Kidney epithelial cell (primary cell): ENCODE measurements at regions not wholly inside any gene's neighbourhood (a gene's known extent, or its start where the extent isn't known, plus 50 kb on each side); places are given as distances from the start of the nearest gene placed in this dataset.
A peak's percentile ranks its signal among the peaks of the same experiment; 100 is the strongest.

Experiments
- DNase-seq: peaks from one replicate; pipeline ENCODE4 v3.0.0-alpha.2; 2010; ENCODE audit warnings: low read depth
- H3K27me3 ChIP-seq: 2 replicates; pipeline ENCODE4 v1.6.0; 2011; ENCODE audit warnings: low read length; ENCODE audit not compliant: control insufficient read depth, insufficient read depth
- H3K36me3 ChIP-seq: 2 replicates; pipeline ENCODE4 v1.5.1; 2011; ENCODE audit warnings: low read length; ENCODE audit not compliant: control insufficient read depth, insufficient read depth
- H3K4me3 ChIP-seq: 2 replicates; pipeline ENCODE4 v1.5.1; 2011; ENCODE audit warnings: low read depth, mild to moderate bottlenecking, control low read depth, low read length
- TF ChIP-seq, protein P1 (sequence below): IDR thresholded peaks from 2 replicates; pipeline ENCODE4 v1.5.1; 2011; ENCODE audit warnings: mild to moderate bottlenecking, moderate library complexity, low read length, control low read depth, inconsistent platforms; ENCODE audit not compliant: insufficient read depth, poor library complexity, severe bottlenecking

- no peaks in the 10 kb centered on the region for H3K36me3 ChIP-seq
- H3K27me3 ChIP-seq: no peaks in the 10 kb centered on the region
- no peak overlapping the region for H3K4me3 ChIP-seq
- no peak for DNase-seq
- TF ChIP-seq, protein P1, sequence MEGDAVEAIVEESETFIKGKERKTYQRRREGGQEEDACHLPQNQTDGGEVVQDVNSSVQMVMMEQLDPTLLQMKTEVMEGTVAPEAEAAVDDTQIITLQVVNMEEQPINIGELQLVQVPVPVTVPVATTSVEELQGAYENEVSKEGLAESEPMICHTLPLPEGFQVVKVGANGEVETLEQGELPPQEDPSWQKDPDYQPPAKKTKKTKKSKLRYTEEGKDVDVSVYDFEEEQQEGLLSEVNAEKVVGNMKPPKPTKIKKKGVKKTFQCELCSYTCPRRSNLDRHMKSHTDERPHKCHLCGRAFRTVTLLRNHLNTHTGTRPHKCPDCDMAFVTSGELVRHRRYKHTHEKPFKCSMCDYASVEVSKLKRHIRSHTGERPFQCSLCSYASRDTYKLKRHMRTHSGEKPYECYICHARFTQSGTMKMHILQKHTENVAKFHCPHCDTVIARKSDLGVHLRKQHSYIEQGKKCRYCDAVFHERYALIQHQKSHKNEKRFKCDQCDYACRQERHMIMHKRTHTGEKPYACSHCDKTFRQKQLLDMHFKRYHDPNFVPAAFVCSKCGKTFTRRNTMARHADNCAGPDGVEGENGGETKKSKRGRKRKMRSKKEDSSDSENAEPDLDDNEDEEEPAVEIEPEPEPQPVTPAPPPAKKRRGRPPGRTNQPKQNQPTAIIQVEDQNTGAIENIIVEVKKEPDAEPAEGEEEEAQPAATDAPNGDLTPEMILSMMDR: no peak
Observed at GRCh38 chr2:238642973-238643372, 204.9 kb upstream of the TWIST2 start.

GRCh38 chr2:238643400-238643907 is 204.4 kb upstream of the TWIST2 start:
- TF ChIP-seq, protein P1: no peak
- no peaks in the 10 kb centered on the region for H3K27me3 ChIP-seq
- DNase-seq: no peak
- H3K36me3 ChIP-seq: no peaks in the 10 kb centered on the region
- H3K4me3 ChIP-seq: no peak overlapping the region

DNA sequence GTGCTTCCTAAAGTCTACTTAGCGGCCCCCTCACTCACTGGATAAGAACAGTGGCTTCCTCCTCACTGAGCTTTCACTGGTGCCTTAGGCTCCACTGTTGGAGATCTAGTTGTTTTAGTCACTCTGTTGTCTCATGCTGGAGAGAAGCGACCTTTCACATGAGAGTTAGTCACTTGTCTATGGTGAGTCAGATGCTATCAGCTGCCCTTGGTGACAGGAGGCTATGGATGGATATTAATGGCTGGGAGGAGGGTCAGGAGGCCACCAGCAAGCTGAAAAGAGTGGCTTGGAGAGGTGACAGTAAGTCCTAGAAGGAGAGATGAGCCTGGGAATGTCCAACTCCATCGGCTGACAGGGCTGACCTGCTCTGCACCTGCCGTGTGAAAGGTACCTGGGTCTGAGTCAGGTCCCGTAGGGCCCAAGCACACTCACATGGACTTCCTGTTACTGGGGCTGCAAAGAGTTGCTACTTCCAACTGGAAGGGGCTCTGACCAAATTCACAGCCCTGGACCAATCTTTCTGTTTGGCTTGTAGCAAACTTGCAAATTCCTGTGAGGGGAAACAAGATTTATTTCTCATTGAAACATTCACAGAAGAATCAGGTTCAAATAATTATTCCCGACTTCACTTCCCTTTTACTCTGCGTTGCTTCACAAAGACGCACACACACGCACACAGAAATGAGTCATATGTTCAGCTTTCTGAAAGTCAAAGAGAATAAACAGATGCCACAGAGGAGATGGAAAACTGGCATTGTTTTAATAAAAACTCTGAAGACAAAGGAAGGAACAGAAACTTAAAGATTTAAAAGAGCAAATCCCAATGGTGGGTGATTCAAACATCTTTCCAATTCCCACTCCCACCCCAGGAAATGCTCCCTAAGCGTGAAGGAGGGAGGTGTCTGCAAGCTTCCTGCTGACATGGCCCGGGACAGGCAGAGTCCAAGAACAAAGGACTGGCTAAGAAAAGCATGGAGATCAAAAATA is 203.5 kb upstream of the TWIST2 start:
- TF ChIP-seq, protein P1: no peak
- peak; percentile 10 for DNase-seq
- H3K36me3 ChIP-seq: no peaks in the 10 kb centered on the region
- no peaks in the 10 kb centered on the region for H3K27me3 ChIP-seq
- H3K4me3 ChIP-seq: no peak overlapping the region

DNA sequence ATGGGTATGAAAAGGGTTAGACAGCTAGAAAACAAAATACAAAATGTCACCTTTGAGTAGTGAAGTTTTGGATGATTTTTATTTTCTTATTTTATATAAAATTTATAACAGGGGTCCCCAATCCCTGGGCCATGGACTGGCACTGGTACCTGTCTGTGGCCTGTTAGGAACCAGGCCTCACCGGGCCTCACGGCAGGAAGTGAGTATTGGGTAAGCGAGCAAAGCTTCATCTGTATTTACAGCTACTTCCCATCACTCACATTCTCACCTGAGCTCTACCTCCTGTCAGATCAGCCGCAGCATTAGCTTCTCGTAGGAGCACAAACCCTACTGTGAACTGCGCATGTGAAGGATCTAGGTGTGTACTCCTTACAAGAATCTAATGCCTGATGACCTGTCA is 202.8 kb upstream of the TWIST2 start:
- Histone ChIP-seq H3K27me3 (no peaks in the 10 kb centered on the region), H3K4me3 (no peak overlapping the region), H3K36me3 (no peaks in the 10 kb centered on the region)
- TF ChIP-seq, protein P1: no peak
- no peak for DNase-seq

- no peaks in the 10 kb centered on the region for H3K27me3 ChIP-seq
- no peak overlapping the region for H3K4me3 ChIP-seq
- TF ChIP-seq, protein P1: no peak
- no peak for DNase-seq
- no peaks in the 10 kb centered on the region for H3K36me3 ChIP-seq
Observed at GRCh38 chr2:238645716-238646115, 202.2 kb upstream of the TWIST2 start.
